ENCODE measurements at regions not wholly inside any gene's neighbourhood (a gene's known extent, or its start where the extent isn't known, plus 50 kb on each side); places are given as distances from the start of the nearest gene placed in this dataset.

DNA sequence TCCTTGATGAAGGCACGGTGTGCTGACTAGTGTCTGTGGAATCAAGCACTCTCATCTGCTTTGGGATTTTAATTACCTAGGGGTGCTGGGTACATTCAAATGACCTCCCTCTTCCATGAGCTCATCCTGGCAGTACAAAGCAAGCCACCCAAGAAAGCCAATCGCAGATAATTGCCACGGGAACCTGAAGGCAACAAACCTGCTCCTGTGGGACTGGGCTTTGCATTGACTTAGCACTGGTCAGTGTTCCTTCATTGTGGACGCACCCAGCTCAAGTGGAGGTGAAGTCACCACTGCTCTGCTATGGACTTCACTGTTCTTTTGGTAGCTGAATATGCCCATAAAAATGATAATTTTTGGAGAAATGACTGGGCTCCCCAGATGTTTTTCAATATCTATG, 261.6 kb upstream of the FERMT1 start:
- WGBS, 5 donors: 56 to 75% (median 70%) methylated on average over 4 of the region's 4 CpGs
- intact Hi-C loops (cut with DNase I; ENCODE audit: low total_unique reads): no loop called here
- Histone ChIP-seq H3K9me3 (peaks cover 0 to 18% (median 0%) of the 10 kb centered on the region in 8 donors), H3K27me3 (replicated peaks in 1 of 7) (no peaks in the 10 kb centered on the region), H3K4me3 (no peak overlapping the region), H3K36me3 (no peaks in the 10 kb centered on the region), H3K27ac (no peak overlapping the region), H3K4me1 (no peaks in the 10 kb centered on the region)
- TF ChIP-seq, protein P1, sequence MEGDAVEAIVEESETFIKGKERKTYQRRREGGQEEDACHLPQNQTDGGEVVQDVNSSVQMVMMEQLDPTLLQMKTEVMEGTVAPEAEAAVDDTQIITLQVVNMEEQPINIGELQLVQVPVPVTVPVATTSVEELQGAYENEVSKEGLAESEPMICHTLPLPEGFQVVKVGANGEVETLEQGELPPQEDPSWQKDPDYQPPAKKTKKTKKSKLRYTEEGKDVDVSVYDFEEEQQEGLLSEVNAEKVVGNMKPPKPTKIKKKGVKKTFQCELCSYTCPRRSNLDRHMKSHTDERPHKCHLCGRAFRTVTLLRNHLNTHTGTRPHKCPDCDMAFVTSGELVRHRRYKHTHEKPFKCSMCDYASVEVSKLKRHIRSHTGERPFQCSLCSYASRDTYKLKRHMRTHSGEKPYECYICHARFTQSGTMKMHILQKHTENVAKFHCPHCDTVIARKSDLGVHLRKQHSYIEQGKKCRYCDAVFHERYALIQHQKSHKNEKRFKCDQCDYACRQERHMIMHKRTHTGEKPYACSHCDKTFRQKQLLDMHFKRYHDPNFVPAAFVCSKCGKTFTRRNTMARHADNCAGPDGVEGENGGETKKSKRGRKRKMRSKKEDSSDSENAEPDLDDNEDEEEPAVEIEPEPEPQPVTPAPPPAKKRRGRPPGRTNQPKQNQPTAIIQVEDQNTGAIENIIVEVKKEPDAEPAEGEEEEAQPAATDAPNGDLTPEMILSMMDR (IDR thresholded peaks at IDR 0.05 in 8 of 11, conservative IDR thresholded peaks at IDR 0.05 in 3 of 11): no peak
- TF ChIP-seq POLR2AphosphoS5 (IDR thresholded peaks at IDR 0.05) (no peak), POLR2A (IDR thresholded peaks at IDR 0.05) (no peak)
- DNase-seq: no peak

DNA sequence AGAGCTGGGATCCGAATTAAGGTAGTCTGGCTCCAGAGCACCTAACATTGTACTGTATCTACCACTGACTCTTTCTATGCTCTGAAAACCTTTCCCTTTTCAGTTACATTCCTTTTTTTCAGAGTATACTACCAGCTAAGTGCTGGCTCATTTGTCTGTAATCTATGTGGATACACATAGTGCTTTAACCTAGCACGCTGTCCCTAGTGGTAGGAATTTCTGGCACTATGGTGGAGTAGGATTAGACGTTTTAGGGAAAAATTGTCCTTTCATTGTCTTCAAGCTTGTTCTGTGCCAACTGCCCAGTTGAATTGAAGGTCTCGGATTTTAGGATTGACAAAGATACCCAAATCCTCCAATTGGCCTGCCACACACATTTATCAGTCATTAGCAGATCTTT, 259.1 kb upstream of the FERMT1 start:
- Histone ChIP-seq H3K27me3 (replicated peaks in 1 of 7) (no peaks in the 10 kb centered on the region), H3K9me3 (peaks cover 0 to 13% (median 0%) of the 10 kb centered on the region in 8 donors), H3K4me1 (no peaks in the 10 kb centered on the region), H3K36me3 (no peaks in the 10 kb centered on the region), H3K27ac (no peak overlapping the region), H3K4me3 (no peak overlapping the region)
- DNase-seq: no peak
- 49 to 68% (median 59%) methylated on average over 4 of the region's 4 CpGs for WGBS, 5 donors
- TF ChIP-seq, protein P1 (IDR thresholded peaks at IDR 0.05 in 8 of 11, conservative IDR thresholded peaks at IDR 0.05 in 3 of 11): peak in 4 of 11 experiments; percentile 7 to 24 (median 14)
- no peak for TF ChIP-seq POLR2A (IDR thresholded peaks at IDR 0.05)
- intact Hi-C loops (cut with DNase I; ENCODE audit: low total_unique reads): no loop called here

DNA sequence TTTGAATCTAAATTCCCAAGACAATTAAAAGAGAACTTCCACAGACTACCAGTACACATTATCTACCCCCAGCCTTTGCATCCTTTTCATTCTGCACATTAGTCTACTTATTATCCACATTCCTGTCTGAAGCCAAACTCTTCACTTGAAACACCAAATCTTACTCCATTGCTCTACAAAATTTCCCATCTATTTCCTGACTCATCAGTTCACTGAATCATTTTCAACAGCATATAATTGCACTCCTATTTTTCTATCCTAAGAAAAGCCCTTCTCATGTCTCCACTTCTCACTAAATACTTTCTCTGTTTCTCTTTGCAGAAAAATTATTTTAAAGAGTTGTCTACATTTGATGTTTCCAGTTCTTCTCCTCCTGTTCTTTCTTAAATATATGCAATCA, 239.4 kb upstream of the FERMT1 start:
- no peak for TF ChIP-seq POLR2AphosphoS5 (IDR thresholded peaks at IDR 0.05)
- TF ChIP-seq POLR2A (IDR thresholded peaks at IDR 0.05): no peak
- TF ChIP-seq, protein P1 (IDR thresholded peaks at IDR 0.05 in 8 of 11, conservative IDR thresholded peaks at IDR 0.05 in 3 of 11): no peak
- intact Hi-C loops (cut with DNase I; ENCODE audit: low total_unique reads): no loop called here
- Histone ChIP-seq H3K27me3 (replicated peaks in 1 of 7) (no peaks in the 10 kb centered on the region), H3K4me1 (no peaks in the 10 kb centered on the region), H3K27ac (no peak overlapping the region), H3K4me3 (no peak overlapping the region), H3K9me3 (no peaks in the 10 kb centered on the region), H3K36me3 (no peaks in the 10 kb centered on the region)
- DNase-seq: no peak

DNA sequence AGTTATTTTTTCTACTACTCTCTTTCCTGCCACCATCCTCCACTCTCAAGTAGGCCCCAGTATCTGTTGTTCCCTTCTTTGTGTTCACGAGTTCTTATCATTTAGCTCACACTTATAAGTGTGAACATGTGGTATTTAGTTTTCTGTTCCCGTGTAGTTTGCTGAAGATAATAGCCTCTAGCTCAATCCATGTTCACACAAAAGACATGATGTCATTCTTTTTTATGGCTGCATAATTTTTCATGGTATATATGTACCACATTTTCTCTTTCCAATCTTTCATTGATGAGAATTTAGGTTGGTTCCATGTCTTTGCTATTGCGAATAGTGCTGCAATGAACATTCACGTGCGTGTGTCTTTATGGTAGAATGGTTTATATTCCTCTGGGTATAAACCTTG, 237.9 kb upstream of the FERMT1 start:
- Histone ChIP-seq H3K4me3 (no peak overlapping the region), H3K27me3 (replicated peaks in 1 of 7) (no peaks in the 10 kb centered on the region), H3K9me3 (no peaks in the 10 kb centered on the region), H3K27ac (no peak overlapping the region), H3K4me1 (no peaks in the 10 kb centered on the region), H3K36me3 (no peaks in the 10 kb centered on the region)
- TF ChIP-seq POLR2AphosphoS5 (IDR thresholded peaks at IDR 0.05) (no peak), POLR2A (IDR thresholded peaks at IDR 0.05) (no peak)
- TF ChIP-seq, protein P1 (IDR thresholded peaks at IDR 0.05 in 8 of 11, conservative IDR thresholded peaks at IDR 0.05 in 3 of 11): no peak
- intact Hi-C loops (cut with DNase I; ENCODE audit: low total_unique reads): no loop called here
- DNase-seq: no peak
- WGBS, 5 donors: 86 to 94% (median 86%) methylated on average over 5 of the region's 5 CpGs

Measured in spleen (tissue), 11 donors.